ENCODE measurements at regions not wholly inside any gene's neighbourhood (a gene's known extent, or its start where the extent isn't known, plus 50 kb on each side); places are given as distances from the start of the nearest gene placed in this dataset.
"Not testable (repeated sequence)": the region's sequence is repeated elsewhere in the genome, so short reads cannot be mapped to it uniquely, and the experiment has no call there.

DNA sequence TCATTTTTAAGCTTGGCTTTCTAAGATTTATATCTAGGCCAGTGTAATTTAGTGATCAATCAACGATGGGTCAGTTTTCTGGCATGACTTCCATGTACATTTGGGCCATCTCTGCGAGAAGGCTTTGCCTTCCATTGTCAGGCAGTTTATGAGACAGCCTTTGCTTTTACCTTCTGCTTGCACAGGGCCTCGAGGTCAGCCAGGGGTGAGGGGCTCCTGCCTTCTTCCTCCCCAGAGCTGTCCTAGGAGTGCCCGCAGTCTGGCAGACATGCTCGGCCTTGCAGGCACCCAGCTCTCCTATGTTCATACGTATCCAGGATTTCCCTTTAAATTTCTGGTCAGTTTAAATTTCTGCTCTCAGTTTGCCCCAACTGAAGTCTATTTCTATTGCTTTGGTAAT lies 367.2 kb downstream of the SMOC2 start:
- intact Hi-C loops (cut with DNase I), result no loop called here
- no peak overlapping the region for H3K4me3 ChIP-seq

DNA sequence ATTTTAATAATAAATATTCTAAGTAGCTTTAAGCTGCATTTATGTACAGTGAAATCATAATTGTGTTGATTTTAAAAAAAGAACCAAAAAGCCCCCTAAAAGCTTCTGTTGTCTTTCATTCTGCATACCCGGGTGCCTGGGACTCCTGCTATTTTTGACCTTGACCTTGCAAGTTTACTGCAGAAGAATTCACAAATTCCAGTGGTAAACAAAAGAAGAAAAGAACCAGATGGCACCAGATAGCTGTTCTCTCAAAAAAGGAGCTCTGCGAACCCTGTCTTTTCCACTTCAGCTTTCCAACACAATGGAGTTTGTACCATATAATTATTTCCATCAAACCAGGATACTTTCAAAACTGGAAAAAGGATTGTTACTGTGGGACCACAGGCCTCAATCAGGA lies 363.3 kb downstream of the SMOC2 start:
- no peaks in the 10 kb centered on the region for H3K36me3 ChIP-seq
- DNase-seq, result no peak
- H3K27ac ChIP-seq, result no peak overlapping the region
- no peak overlapping the region for H3K4me3 ChIP-seq
- no peaks in the 10 kb centered on the region for H3K27me3 ChIP-seq
- H3K9me3 ChIP-seq, result no peaks in the 10 kb centered on the region
- TF ChIP-seq, protein P1, sequence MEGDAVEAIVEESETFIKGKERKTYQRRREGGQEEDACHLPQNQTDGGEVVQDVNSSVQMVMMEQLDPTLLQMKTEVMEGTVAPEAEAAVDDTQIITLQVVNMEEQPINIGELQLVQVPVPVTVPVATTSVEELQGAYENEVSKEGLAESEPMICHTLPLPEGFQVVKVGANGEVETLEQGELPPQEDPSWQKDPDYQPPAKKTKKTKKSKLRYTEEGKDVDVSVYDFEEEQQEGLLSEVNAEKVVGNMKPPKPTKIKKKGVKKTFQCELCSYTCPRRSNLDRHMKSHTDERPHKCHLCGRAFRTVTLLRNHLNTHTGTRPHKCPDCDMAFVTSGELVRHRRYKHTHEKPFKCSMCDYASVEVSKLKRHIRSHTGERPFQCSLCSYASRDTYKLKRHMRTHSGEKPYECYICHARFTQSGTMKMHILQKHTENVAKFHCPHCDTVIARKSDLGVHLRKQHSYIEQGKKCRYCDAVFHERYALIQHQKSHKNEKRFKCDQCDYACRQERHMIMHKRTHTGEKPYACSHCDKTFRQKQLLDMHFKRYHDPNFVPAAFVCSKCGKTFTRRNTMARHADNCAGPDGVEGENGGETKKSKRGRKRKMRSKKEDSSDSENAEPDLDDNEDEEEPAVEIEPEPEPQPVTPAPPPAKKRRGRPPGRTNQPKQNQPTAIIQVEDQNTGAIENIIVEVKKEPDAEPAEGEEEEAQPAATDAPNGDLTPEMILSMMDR (IDR thresholded peaks at IDR 0.05), result no peak
- H3K4me1 ChIP-seq, result no peaks in the 10 kb centered on the region
- intact Hi-C loops (cut with DNase I), result no loop called here
- ATAC-seq, result no peak

More for the DNA sequence above, 367.2 kb downstream of the SMOC2 start:
- no peaks in the 10 kb centered on the region for H3K4me1 ChIP-seq
- H3K27me3 ChIP-seq, result no peaks in the 10 kb centered on the region
- no peaks in the 10 kb centered on the region for H3K36me3 ChIP-seq
- H3K27ac ChIP-seq, result no peak overlapping the region
- ATAC-seq (no peak), DNase-seq (no peak)
- H3K9me3 ChIP-seq, result no peaks in the 10 kb centered on the region
- TF ChIP-seq, protein P1 (IDR thresholded peaks at IDR 0.05), result no peak

DNA sequence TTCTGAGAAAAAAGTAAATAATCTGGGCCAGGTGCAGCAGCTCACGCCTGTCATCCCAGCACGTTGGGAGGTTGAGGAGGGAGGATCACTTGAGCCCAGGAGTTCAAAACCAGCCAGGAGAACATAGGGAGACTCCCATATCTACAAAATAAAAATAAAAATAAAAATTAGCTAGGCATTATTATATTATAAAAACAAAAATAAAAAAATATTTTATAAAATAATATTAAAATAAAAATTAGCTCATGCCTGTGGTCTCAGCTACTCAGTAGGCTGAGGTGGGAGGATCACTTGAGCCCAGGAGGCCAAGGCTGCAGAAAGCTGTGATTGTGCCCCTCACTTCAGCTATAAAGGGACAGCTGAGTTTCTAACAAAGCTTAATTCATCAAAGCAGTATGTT lies 362.9 kb downstream of the SMOC2 start:
- ATAC-seq (no peak), DNase-seq (no peak)
- no peaks in the 10 kb centered on the region for H3K9me3 ChIP-seq
- no peak overlapping the region for H3K27ac ChIP-seq
- H3K36me3 ChIP-seq, result no peaks in the 10 kb centered on the region
- TF ChIP-seq, protein P1 (IDR thresholded peaks at IDR 0.05), result no peak
- no peaks in the 10 kb centered on the region for H3K4me1 ChIP-seq
- no peak overlapping the region for H3K4me3 ChIP-seq
- no peaks in the 10 kb centered on the region for H3K27me3 ChIP-seq
- intact Hi-C loops (cut with DNase I), result no loop called here

DNA sequence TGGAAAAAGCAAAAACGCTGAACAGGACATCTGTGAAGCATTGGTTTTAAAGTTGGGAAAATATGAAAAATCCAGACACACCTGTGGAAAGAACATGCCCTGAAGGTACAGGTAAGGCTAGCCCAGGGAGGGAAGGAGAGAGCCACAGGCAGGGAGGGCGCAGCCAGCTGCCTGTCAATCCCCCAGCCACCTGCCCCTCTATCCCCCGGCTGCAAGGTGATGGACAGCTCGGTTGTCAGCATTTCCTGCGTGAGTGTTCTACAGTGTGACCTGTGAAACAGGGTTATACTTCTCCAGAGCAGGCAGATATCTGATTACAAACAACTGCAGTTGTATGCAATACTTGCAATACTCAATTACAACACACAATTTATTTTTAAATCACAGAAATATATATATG lies 358.1 kb downstream of the SMOC2 start:
- intact Hi-C loops (cut with DNase I), result no loop called here
- no peak overlapping the region for H3K4me3 ChIP-seq
- DNase-seq (no peak), ATAC-seq (no peak)
- H3K4me1 ChIP-seq, result no peaks in the 10 kb centered on the region
- TF ChIP-seq, protein P1 (IDR thresholded peaks at IDR 0.05), result no peak
- H3K27me3 ChIP-seq, result peaks cover 0 to 5% of the 10 kb centered on the region in 2 donors
- H3K36me3 ChIP-seq, result no peaks in the 10 kb centered on the region
- no peak overlapping the region for H3K27ac ChIP-seq
- peaks cover 0 to 11% of the 10 kb centered on the region in 2 donors for H3K9me3 ChIP-seq

DNA sequence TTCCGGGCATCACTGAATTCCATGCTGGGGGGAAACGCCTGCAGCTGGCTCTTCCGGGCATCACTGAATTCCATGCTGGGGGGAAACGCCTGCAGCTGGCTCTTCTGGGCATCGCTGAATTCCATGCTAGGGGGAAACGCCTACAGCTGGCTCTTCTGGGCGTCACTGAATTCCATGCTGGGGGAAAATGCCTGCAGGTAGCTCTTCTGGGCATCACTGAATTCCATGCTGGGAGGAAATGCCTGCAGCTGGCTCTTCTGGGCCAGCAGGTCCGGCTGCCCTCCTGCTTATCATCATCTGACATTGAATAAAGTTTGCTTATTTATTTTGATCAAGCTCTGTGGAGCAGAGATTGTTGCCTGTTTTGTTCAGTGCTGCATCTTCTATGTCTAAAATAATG lies 355.1 kb downstream of the SMOC2 start:
- intact Hi-C loops (cut with DNase I), result no loop called here
- Histone ChIP-seq H3K36me3 (no peaks in the 10 kb centered on the region), H3K9me3 (peaks cover 0 to 11% of the 10 kb centered on the region in 2 donors), H3K4me1 (no peaks in the 10 kb centered on the region), H3K4me3 (no peak overlapping the region), H3K27me3 (peaks cover 0 to 5% of the 10 kb centered on the region in 2 donors), H3K27ac (no peak overlapping the region)
- TF ChIP-seq, protein P1 (IDR thresholded peaks at IDR 0.05), result no peak
- ATAC-seq (no peak), DNase-seq (no peak)

DNA sequence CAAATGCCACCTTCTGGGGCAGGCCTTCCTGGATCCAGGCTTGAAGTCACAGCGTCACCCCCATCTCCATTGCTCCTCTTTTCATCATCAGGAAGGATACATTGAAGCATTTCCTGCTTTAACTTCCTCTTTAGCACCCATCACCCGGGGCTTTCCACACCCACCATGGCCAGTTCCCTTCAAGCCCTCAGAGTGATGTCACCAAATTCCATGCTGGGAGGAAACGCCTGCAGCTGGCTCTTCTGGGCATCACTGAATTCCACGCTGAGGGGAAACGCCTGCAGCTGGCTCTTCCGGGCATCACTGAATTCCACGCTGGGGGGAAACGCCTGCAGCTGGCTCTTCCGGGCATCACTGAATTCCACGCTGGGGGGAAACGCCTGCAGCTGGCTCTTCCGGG lies 354.6 kb downstream of the SMOC2 start:
- ATAC-seq; H3K27ac ChIP-seq; H3K36me3 ChIP-seq; H3K4me3 ChIP-seq; H3K27me3 ChIP-seq; H3K4me1 ChIP-seq; intact Hi-C loops (cut with DNase I); DNase-seq: not testable (repeated sequence)
- peaks cover 0 to 11% of the 10 kb centered on the region in 2 donors for H3K9me3 ChIP-seq
